Ishikawa (cell line): ENCODE measurements at regions not wholly inside any gene's neighbourhood (a gene's known extent, or its start where the extent isn't known, plus 50 kb on each side); places are given as distances from the start of the nearest gene placed in this dataset.

Experiments
- CEBPB ChIP-seq: IDR thresholded peaks from 2 replicates; pipeline ENCODE4 v1.6.1; 2012
- CREB1 ChIP-seq: IDR thresholded peaks from 2 replicates; pipeline ENCODE4 v1.6.1; 2012; ENCODE audit warnings: low read depth
- REST ChIP-seq: IDR thresholded peaks from 2 replicates; pipeline ENCODE4 v1.6.1; 2012; ENCODE audit warnings: low read depth, mild to moderate bottlenecking

GRCh38 chr12:85676816-85677749 is 159.1 kb downstream of the RASSF9 start:
- TF ChIP-seq REST (no peak), CREB1 (no peak), CEBPB (no peak)
